Karpas-422 (cell line): ENCODE measurements at regions not wholly inside any gene's neighbourhood (a gene's known extent, or its start where the extent isn't known, plus 50 kb on each side); places are given as distances from the start of the nearest gene placed in this dataset.

Experiments
- DNase-seq: peaks from one replicate; pipeline ENCODE4 v3.0.0-alpha.2; 2015
- H2AFZ ChIP-seq: fragments of 200-600 bp; sonication (generic); 2 replicates; pipeline ENCODE4 v1.6.1; 2014; ENCODE audit warnings: antibody characterized with exemption, low read length, mixed read lengths
- H3K27ac ChIP-seq: fragments of 200-600 bp; sonication (generic); 2 replicates; pipeline ENCODE4 v1.5.1; 2014; ENCODE audit warnings: mild to moderate bottlenecking, low read length, moderate library complexity
- H3K27me3 ChIP-seq: fragments of 200-600 bp; sonication (generic); 2 replicates; pipeline ENCODE4 v1.6.1; 2014; ENCODE audit warnings: low read length, mixed read lengths
- H3K36me3 ChIP-seq: fragments of 200-600 bp; sonication (generic); 2 replicates; pipeline ENCODE4 v1.6.1; 2014; ENCODE audit warnings: low read length, mixed read lengths; ENCODE audit not compliant: insufficient read depth
- H3K4me1 ChIP-seq: fragments of 200-600 bp; sonication (generic); 2 replicates; pipeline ENCODE4 v1.6.1; 2014; ENCODE audit warnings: mild to moderate bottlenecking, low read length, mixed read lengths
- H3K4me2 ChIP-seq: fragments of 200-600 bp; sonication (generic); 2 replicates; pipeline ENCODE4 v1.6.1; 2014; ENCODE audit warnings: low read length, low read depth, mild to moderate bottlenecking; ENCODE audit not compliant: poor library complexity, severe bottlenecking
- H3K4me3 ChIP-seq: fragments of 200-600 bp; sonication (generic); 2 replicates; pipeline ENCODE4 v1.5.1; 2014; ENCODE audit warnings: mild to moderate bottlenecking, antibody characterized with exemption, low read length, mixed read lengths
- H3K79me2 ChIP-seq: fragments of 200-600 bp; sonication (generic); 2 replicates; pipeline ENCODE4 v1.6.1; 2014; ENCODE audit warnings: mild to moderate bottlenecking, low read length, mixed read lengths
- H3K9ac ChIP-seq: fragments of 200-600 bp; sonication (generic); 2 replicates; pipeline ENCODE4 v1.6.0; 2014; ENCODE audit warnings: low read length
- H3K9me2 ChIP-seq: fragments of 200-600 bp; sonication (generic), shearing (Covaris generic); replicated peaks from 2 replicates; pipeline ENCODE4 v1.6.0; 2014; ENCODE audit warnings: mild to moderate bottlenecking, low read length, moderate library complexity; ENCODE audit not compliant: insufficient read depth
- H3K9me3 ChIP-seq: fragments of 300-700, 200-600 bp; sonication (generic); 2 replicates; pipeline ENCODE4 v1.6.1; 2014; ENCODE audit warnings: low read length, mixed read lengths
- H4K20me1 ChIP-seq: fragments of 200-600 bp; sonication (generic); 2 replicates; pipeline ENCODE4 v1.6.1; 2014; ENCODE audit warnings: mild to moderate bottlenecking, antibody characterized with exemption, low read length, low read depth; ENCODE audit not compliant: insufficient read depth

- Histone ChIP-seq H3K9me3 (no peaks in the 10 kb centered on the region), H3K79me2 (no peaks in the 10 kb centered on the region), H3K27me3 (no peaks in the 10 kb centered on the region), H3K36me3 (no peaks in the 10 kb centered on the region), H3K4me1 (no peaks in the 10 kb centered on the region), H3K27ac (no peak overlapping the region), H2AFZ (no peak overlapping the region), H3K4me2 (no peak overlapping the region), H3K9ac (no peak overlapping the region), H3K9me2 (no peaks in the 10 kb centered on the region), H3K4me3 (no peak overlapping the region), H4K20me1 (no peaks in the 10 kb centered on the region)
- DNase-seq: no peak
These were observed 110.7 kb downstream of the PLCE1 start for GRCh38 chr10:94104316-94105000.

- H3K4me3 ChIP-seq: no peak overlapping the region
- H3K79me2 ChIP-seq: no peaks in the 10 kb centered on the region
- no peaks in the 10 kb centered on the region for H3K27me3 ChIP-seq
- no peaks in the 10 kb centered on the region for H4K20me1 ChIP-seq
- H3K4me2 ChIP-seq: no peak overlapping the region
- H3K27ac ChIP-seq: no peak overlapping the region
- no peaks in the 10 kb centered on the region for H3K9me3 ChIP-seq
- no peak overlapping the region for H3K9ac ChIP-seq
- no peaks in the 10 kb centered on the region for H3K36me3 ChIP-seq
- no peaks in the 10 kb centered on the region for H3K9me2 ChIP-seq
- H2AFZ ChIP-seq: no peak overlapping the region
- no peak for DNase-seq
- H3K4me1 ChIP-seq: no peaks in the 10 kb centered on the region
These were observed 111.5 kb downstream of the PLCE1 start for GRCh38 chr10:94105226-94105625.

- Histone ChIP-seq H3K9ac (no peak overlapping the region), H4K20me1 (no peaks in the 10 kb centered on the region), H3K4me1 (no peaks in the 10 kb centered on the region), H3K27ac (no peak overlapping the region), H3K4me3 (no peak overlapping the region), H3K9me3 (no peaks in the 10 kb centered on the region), H3K9me2 (no peaks in the 10 kb centered on the region), H3K4me2 (no peak overlapping the region), H3K36me3 (no peaks in the 10 kb centered on the region), H2AFZ (no peak overlapping the region), H3K27me3 (no peaks in the 10 kb centered on the region), H3K79me2 (no peaks in the 10 kb centered on the region)
- no peak for DNase-seq
These were observed 113.5 kb downstream of the PLCE1 start for GRCh38 chr10:94107191-94107590.

- H3K4me3 ChIP-seq: no peak overlapping the region
These were observed 114.5 kb downstream of the PLCE1 start for GRCh38 chr10:94108200-94108599.

GRCh38 chr10:94111367-94111766 lies 117.6 kb downstream of the PLCE1 start:
- Histone ChIP-seq H3K36me3 (no peaks in the 10 kb centered on the region), H3K9me2 (no peaks in the 10 kb centered on the region), H3K79me2 (no peaks in the 10 kb centered on the region), H3K4me1 (no peaks in the 10 kb centered on the region), H3K27ac (no peak overlapping the region), H2AFZ (no peak overlapping the region), H4K20me1 (no peaks in the 10 kb centered on the region), H3K9me3 (no peaks in the 10 kb centered on the region), H3K4me2 (no peak overlapping the region), H3K9ac (no peak overlapping the region), H3K4me3 (no peak overlapping the region), H3K27me3 (no peaks in the 10 kb centered on the region)
- no peak for DNase-seq

More at GRCh38 chr10:94108200-94108599, 114.5 kb downstream of the PLCE1 start:
- Histone ChIP-seq H3K79me2 (no peaks in the 10 kb centered on the region), H3K9ac (no peak overlapping the region), H3K27me3 (no peaks in the 10 kb centered on the region), H3K27ac (no peak overlapping the region), H2AFZ (no peak overlapping the region), H3K4me1 (no peaks in the 10 kb centered on the region), H3K4me2 (no peak overlapping the region), H4K20me1 (no peaks in the 10 kb centered on the region), H3K36me3 (no peaks in the 10 kb centered on the region), H3K9me3 (no peaks in the 10 kb centered on the region), H3K9me2 (no peaks in the 10 kb centered on the region)
- DNase-seq: no peak

GRCh38 chr10:94112321-94112720 lies 118.6 kb downstream of the PLCE1 start:
- H3K9me3 ChIP-seq: no peaks in the 10 kb centered on the region
- no peaks in the 10 kb centered on the region for H3K9me2 ChIP-seq
- H2AFZ ChIP-seq: no peak overlapping the region
- no peak overlapping the region for H3K27ac ChIP-seq
- no peaks in the 10 kb centered on the region for H3K4me1 ChIP-seq
- no peak for DNase-seq
- H3K36me3 ChIP-seq: no peaks in the 10 kb centered on the region
- no peaks in the 10 kb centered on the region for H3K27me3 ChIP-seq
- H4K20me1 ChIP-seq: no peaks in the 10 kb centered on the region
- H3K4me2 ChIP-seq: no peak overlapping the region
- H3K9ac ChIP-seq: no peak overlapping the region
- H3K4me3 ChIP-seq: no peak overlapping the region
- H3K79me2 ChIP-seq: no peaks in the 10 kb centered on the region

- Histone ChIP-seq H3K9me3 (no peaks in the 10 kb centered on the region), H3K27me3 (no peaks in the 10 kb centered on the region), H2AFZ (no peak overlapping the region), H3K4me2 (no peak overlapping the region), H3K27ac (no peak overlapping the region), H3K79me2 (no peaks in the 10 kb centered on the region), H3K9ac (no peak overlapping the region), H3K9me2 (no peaks in the 10 kb centered on the region), H3K36me3 (no peaks in the 10 kb centered on the region), H3K4me1 (no peaks in the 10 kb centered on the region), H3K4me3 (no peak overlapping the region), H4K20me1 (no peaks in the 10 kb centered on the region)
- no peak for DNase-seq
These were observed 122.0 kb downstream of the PLCE1 start for GRCh38 chr10:94115725-94116124.

GRCh38 chr10:94116848-94117247 lies 123.1 kb downstream of the PLCE1 start:
- no peak overlapping the region for H3K4me3 ChIP-seq
- H3K4me1 ChIP-seq: no peaks in the 10 kb centered on the region
- no peak overlapping the region for H3K4me2 ChIP-seq
- H3K9me2 ChIP-seq: no peaks in the 10 kb centered on the region
- no peaks in the 10 kb centered on the region for H3K36me3 ChIP-seq
- no peaks in the 10 kb centered on the region for H4K20me1 ChIP-seq
- no peaks in the 10 kb centered on the region for H3K79me2 ChIP-seq
- H3K27me3 ChIP-seq: no peaks in the 10 kb centered on the region
- no peak overlapping the region for H3K27ac ChIP-seq
- DNase-seq: no peak
- H2AFZ ChIP-seq: no peak overlapping the region
- H3K9me3 ChIP-seq: no peaks in the 10 kb centered on the region
- no peak overlapping the region for H3K9ac ChIP-seq
